ENCODE measurements at regions not wholly inside any gene's neighbourhood (a gene's known extent, or its start where the extent isn't known, plus 50 kb on each side); places are given as distances from the start of the nearest gene placed in this dataset.
A peak's percentile ranks its signal among the peaks of the same experiment; 100 is the strongest.
"Not testable (repeated sequence)": the region's sequence is repeated elsewhere in the genome, so short reads cannot be mapped to it uniquely, and the experiment has no call there.

GRCh38 chr4:160362478-160362877 is 1259.6 kb downstream of the RAPGEF2 start:
- no peaks in the 10 kb centered on the region for H3K4me1 Mint-ChIP-seq (ENCODE audit: low read depth)
- H3K27ac Mint-ChIP-seq, result no peak overlapping the region
- no peaks in the 10 kb centered on the region for H3K27me3 Mint-ChIP-seq
- no peak for DNase-seq (ENCODE audit: low spot score, unreplicated experiment)
- H3K36me3 Mint-ChIP-seq (ENCODE audit: insufficient read depth), result peaks cover 1% of the 10 kb centered on the region
- no peak overlapping the region for H3K4me3 Mint-ChIP-seq (ENCODE audit: low read depth)
- peaks cover 13% of the 10 kb centered on the region for H3K9me3 Mint-ChIP-seq (ENCODE audit: low read depth)
- TF ChIP-seq CTCF (IDR thresholded peaks at IDR 0.05; ENCODE audit: unreplicated experiment), result no peak

GRCh38 chr4:160364217-160364616 is 1261.3 kb downstream of the RAPGEF2 start:
- peaks cover 13% of the 10 kb centered on the region for H3K9me3 Mint-ChIP-seq (ENCODE audit: low read depth)
- H3K4me3 Mint-ChIP-seq (ENCODE audit: low read depth), result no peak overlapping the region
- no peaks in the 10 kb centered on the region for H3K27me3 Mint-ChIP-seq
- DNase-seq (ENCODE audit: low spot score, unreplicated experiment), result no peak
- no peak overlapping the region for H3K27ac Mint-ChIP-seq
- H3K4me1 Mint-ChIP-seq (ENCODE audit: low read depth), result no peaks in the 10 kb centered on the region
- no peak for TF ChIP-seq CTCF (IDR thresholded peaks at IDR 0.05; ENCODE audit: unreplicated experiment)
- peaks cover 1% of the 10 kb centered on the region for H3K36me3 Mint-ChIP-seq (ENCODE audit: insufficient read depth)

GRCh38 chr4:160364665-160365064 is 1261.8 kb downstream of the RAPGEF2 start:
- not testable (repeated sequence) for H3K36me3 Mint-ChIP-seq (ENCODE audit: insufficient read depth); H3K4me3 Mint-ChIP-seq (ENCODE audit: low read depth); H3K27ac Mint-ChIP-seq; DNase-seq (ENCODE audit: low spot score, unreplicated experiment); H3K4me1 Mint-ChIP-seq (ENCODE audit: low read depth); H3K27me3 Mint-ChIP-seq
- peaks cover 13% of the 10 kb centered on the region for H3K9me3 Mint-ChIP-seq (ENCODE audit: low read depth)

GRCh38 chr4:160365383-160365782 is 1262.5 kb downstream of the RAPGEF2 start:
- H3K4me1 Mint-ChIP-seq (ENCODE audit: low read depth); H3K4me3 Mint-ChIP-seq (ENCODE audit: low read depth); DNase-seq (ENCODE audit: low spot score, unreplicated experiment); H3K27me3 Mint-ChIP-seq; H3K36me3 Mint-ChIP-seq (ENCODE audit: insufficient read depth): not testable (repeated sequence)
- peaks cover 13% of the 10 kb centered on the region for H3K9me3 Mint-ChIP-seq (ENCODE audit: low read depth)
- H3K27ac Mint-ChIP-seq, result peak overlapping the region; percentile 29

GRCh38 chr4:160370046-160370445 is 1267.2 kb downstream of the RAPGEF2 start:
- no peak overlapping the region for H3K4me3 Mint-ChIP-seq (ENCODE audit: low read depth)
- H3K27ac Mint-ChIP-seq, result no peak overlapping the region
- no peaks in the 10 kb centered on the region for H3K9me3 Mint-ChIP-seq (ENCODE audit: low read depth)
- H3K36me3 Mint-ChIP-seq (ENCODE audit: insufficient read depth), result no peaks in the 10 kb centered on the region
- no peak for DNase-seq (ENCODE audit: low spot score, unreplicated experiment)
- TF ChIP-seq CTCF (IDR thresholded peaks at IDR 0.05; ENCODE audit: unreplicated experiment), result no peak
- H3K4me1 Mint-ChIP-seq (ENCODE audit: low read depth), result no peaks in the 10 kb centered on the region
- H3K27me3 Mint-ChIP-seq, result no peaks in the 10 kb centered on the region

- TF ChIP-seq CTCF (IDR thresholded peaks at IDR 0.05; ENCODE audit: unreplicated experiment), result no peak
- Mint-ChIP-seq H3K9me3 (ENCODE audit: low read depth) (no peaks in the 10 kb centered on the region), H3K4me1 (ENCODE audit: low read depth) (no peaks in the 10 kb centered on the region), H3K4me3 (ENCODE audit: low read depth) (no peak overlapping the region), H3K27me3 (no peaks in the 10 kb centered on the region), H3K36me3 (ENCODE audit: insufficient read depth) (no peaks in the 10 kb centered on the region), H3K27ac (no peak overlapping the region)
- DNase-seq (ENCODE audit: low spot score, unreplicated experiment), result no peak
Measured at GRCh38 chr4:160371446-160371845, 1268.6 kb downstream of the RAPGEF2 start.

All from progenitor cell of endocrine pancreas (in vitro differentiated cells).